Activated gamma-delta T cell treated with anti-CD3 and anti-CD28 coated beads, Interleukin-2, amount 50 U/mL, for 16 hours (primary cell): ENCODE measurements at regions not wholly inside any gene's neighbourhood (a gene's known extent, or its start where the extent isn't known, plus 50 kb on each side); places are given as distances from the start of the nearest gene placed in this dataset.

Experiments used
- DNase-seq: peaks from one replicate; pipeline ENCODE4 v3.0.0-alpha.2; 2020; ENCODE audit warnings: low read depth

DNA sequence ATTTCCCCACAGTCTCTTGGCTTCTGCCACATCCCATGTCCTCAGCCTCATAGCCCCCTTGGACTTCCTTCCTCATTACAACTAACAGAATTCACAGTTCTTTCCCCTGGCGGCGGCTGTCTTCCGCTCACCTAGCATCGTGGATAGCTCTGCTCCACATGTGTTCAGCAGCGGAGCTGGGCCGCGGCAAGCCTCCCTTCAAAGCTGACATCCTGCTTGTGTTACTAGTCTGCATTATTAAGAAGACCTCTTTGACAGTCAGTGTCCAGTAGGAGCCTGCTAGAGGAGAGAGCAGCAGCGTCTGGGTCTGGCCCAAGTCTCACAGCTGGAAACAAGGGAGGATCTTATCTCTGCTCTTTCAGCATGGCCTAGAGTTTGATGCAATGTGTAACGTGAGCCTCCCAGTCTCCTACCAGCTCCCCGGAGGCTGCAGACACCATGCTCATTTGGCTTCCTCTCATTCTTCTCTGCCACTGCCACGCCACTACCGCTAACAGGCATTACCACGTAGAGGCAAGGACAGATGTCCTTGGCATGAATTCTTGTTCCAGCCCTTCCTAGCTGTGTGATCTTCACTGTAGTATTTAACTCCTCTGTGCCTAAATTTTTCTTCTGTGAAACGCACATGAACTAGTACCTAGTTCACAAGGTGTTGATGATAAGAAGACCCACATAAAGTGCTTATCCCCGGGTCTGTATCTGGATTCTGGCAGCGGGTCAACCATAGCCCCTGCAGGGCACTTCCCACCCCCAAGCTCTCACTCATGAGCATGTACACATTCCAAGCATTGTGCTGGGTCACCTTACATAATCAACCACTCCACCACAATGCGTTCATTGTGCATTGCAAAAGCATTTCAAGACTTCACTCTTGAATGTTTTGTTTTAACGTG, 107.1 kb upstream of the BACH2 start:
- DNase-seq = no peak

DNA sequence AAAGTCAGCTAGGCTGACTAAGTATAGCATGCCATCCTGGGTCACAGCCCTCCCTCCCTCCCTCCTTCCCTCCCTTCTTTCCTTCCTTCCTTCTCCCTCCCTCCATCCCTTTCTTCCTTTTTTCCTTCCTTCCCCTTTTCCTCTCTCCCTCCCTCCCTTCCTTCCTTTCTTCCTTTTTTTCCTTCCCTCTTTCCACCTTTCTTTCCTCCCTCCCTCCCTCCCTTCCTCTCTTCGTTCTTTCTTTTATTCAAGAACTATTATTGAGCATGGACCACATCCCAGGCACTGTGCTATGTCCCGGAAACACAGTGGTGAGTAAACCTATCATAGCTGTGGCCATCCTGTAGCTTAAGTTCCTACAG, 106.2 kb upstream of the BACH2 start:
- no peak for DNase-seq

DNA sequence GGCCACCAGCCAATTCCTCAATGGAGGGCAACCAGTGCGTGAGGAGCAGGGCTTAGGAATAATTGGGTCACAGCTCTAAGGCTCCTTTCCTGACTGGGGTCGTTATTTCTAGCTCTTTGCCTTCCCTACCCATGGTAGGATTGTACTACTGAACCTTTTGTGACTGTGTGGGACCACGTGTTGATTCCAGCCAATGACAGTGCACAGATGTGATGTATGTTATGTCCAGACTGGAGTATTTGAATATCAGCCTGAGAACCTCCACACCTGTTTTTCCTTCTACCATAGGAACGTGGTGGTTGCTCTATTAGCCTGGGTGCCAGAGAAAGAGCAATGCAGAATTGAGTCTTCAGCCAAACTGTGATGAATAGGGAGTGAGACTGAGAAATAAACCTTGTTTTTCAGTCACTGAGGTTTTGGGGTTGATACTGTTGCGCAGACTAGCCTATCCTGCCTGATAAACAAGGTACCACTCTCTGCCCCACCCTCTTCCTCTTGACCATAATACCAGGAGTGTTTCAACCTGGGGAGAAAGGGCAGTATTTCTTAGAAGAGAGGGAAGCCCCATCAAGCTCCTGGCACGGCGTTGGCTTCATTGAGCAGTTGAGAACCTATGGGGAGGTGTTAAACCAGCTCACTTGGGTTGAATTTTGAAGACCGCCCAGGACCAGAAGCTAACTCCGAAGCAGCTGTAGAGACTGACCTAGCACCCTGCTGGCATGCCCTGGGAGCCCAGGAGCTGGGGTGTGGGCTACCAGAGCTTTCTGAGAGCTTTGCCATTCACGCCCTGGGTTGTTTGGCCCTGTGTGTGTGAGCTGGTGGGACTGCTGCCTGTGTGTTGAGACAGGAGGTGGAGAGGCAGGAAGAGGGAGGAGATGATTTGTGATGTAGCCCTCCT, 105.5 kb upstream of the BACH2 start:
- DNase-seq = no peak

GRCh38 chr6:90399970-90400369, 103.3 kb upstream of the BACH2 start:
- DNase-seq = no peak

GRCh38 chr6:90397929-90398674, 101.5 kb upstream of the BACH2 start:
- peak; percentile 82 for DNase-seq

DNA sequence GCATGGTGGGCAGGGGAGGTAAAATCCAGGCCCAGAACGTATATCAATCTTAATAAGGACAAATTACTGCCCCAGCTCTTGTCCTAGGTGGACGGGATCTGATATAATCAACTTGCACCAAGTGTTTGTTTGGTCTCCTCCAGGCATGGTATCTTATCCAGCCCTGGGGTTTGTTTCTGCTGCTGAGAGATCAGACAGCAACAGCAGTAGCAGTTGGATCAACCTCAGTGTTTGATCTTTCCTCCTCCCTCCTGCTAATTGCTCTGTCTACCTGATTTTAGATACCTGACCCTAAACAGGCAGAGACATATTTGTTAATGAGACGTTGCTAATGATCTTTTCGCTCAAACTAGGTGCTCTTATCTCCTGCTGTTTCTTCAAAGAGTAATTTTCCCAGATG, 100.4 kb upstream of the BACH2 start:
- DNase-seq = no peak

GRCh38 chr6:90393232-90393884, 96.7 kb upstream of the BACH2 start:
- DNase-seq = peak; percentile 61

DNA sequence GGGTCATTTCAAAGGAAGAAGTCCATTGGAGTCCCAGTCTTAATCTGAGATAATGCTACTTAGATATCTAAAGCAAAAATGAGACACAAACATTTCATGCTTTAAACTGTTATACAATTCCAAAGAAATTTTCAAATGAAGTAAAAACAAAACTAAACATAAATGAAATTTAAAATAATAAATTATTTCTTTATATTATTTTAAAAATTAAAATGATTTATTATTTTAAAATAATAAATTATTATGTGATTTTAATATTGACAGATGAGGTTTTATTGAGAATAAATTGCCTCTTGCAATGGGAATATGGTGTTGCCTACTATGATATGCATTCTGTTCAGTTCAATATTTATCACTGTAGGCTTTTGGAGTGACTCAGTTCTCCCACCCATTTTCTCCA, 93.7 kb upstream of the BACH2 start:
- no peak for DNase-seq

GRCh38 chr6:90388395-90388794, 91.8 kb upstream of the BACH2 start:
- no peak for DNase-seq

GRCh38 chr6:90387826-90388225, 91.2 kb upstream of the BACH2 start:
- no peak for DNase-seq

DNA sequence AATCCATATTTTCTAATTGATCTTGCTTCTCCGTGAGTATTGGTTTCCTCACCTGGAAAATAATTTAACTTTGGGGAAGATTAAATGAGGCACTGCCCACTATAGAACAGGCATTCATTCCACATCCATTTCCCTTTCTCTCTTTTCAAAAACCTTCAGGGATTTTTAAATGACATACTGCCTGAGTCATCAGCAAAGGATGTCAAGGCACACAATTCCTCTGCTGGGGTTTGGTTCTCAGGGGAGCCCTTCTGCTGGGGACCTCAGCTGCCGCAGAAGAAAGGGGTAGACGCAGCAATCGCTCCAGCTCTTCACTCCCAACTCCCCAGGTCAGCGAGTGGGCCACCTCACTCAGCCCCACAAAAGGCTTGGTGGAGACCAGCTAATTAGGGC, 90.7 kb upstream of the BACH2 start:
- no peak for DNase-seq

GRCh38 chr6:90386399-90387382, 90.0 kb upstream of the BACH2 start:
- DNase-seq = no peak

- no peak for DNase-seq
Observed at GRCh38 chr6:90385759-90386313, 89.2 kb upstream of the BACH2 start.

DNA sequence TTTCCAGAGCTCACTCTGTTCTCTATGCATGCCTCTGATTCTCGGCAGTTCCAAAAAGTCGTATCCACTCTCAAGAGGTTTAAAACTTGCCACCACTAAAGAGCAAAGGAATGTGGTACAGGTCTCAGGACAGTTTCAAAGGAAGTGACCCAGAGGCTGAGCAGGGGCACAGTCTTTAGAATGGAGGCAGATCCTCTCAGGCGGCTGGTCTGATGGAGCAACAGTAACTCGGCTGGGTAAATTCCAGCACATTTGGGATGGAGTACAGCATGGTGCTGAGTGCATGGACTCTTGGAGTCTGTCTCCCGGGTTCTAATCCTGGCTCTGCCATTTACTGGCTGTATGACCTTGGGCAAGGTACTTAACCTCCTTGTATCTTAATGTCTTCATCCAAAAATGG, 88.1 kb upstream of the BACH2 start:
- DNase-seq = no peak

DNA sequence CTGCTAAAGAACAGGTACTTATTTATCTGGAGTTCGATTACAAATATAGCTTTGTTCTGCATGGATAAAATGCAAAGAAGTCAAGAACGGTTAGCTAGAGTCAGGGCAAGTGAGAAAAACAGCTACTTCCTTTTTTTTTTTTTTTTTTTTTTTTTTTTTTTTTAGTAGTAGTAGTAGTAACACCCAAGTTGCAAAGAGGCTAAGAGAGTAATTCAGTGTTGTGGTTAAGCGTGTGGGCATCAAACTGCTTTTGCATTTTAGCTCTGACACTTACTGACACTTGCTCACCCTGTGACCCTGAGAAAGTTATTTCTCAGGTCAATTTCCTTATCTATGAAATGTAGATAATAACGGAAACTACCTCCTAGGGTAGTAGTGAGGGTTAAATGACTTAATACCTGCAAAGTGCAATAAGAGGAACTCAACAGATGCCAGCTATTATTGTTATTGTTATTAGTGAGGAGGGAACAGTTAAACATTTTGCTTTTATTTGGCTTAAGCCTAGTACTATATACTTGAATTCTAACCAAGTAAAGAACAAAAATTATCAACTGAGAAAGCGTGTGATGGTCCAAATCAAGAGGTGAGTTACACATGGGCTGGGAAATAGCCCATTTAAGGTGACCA, 86.7 kb upstream of the BACH2 start:
- DNase-seq = no peak

DNA sequence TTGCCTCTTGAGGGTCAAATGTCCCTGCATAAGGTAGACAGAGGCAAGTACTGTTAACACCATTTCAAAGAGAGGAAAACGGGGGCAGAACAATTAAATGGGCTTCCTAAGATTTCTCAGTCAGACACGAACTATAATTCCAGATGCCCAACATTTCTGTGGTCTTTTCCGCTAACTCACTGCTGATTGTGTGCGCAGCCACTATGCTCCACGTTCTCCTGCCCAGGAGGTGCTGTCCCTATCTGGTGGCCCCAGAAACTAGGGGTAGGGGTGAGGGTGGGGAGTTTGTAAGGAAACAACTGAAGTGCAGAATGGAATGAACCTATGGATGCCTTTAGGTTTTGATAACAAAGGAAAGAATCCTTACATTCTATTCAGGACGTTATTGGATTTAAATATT, 86.1 kb upstream of the BACH2 start:
- DNase-seq = no peak

- no peak for DNase-seq
Observed at GRCh38 chr6:90375681-90376439, 79.2 kb upstream of the BACH2 start.

DNA sequence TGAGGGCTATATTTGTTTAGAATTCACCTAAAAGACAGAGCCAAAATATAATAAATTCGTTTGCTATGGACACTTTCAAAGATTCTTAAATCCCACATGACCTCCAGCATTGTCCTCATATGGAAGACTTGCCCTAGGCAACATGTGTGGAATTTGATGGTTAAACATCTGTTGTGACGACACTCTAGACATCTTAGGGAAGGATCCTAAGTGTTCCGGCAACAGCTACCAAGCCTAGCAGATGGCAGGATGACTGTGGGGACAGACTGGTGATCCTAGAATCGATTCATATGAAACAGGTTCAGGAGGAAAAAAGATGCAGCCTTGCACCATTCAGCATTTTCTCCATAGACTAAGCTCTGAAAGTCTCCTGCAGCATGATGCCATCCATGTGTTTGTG, 77.6 kb upstream of the BACH2 start:
- no peak for DNase-seq

DNA sequence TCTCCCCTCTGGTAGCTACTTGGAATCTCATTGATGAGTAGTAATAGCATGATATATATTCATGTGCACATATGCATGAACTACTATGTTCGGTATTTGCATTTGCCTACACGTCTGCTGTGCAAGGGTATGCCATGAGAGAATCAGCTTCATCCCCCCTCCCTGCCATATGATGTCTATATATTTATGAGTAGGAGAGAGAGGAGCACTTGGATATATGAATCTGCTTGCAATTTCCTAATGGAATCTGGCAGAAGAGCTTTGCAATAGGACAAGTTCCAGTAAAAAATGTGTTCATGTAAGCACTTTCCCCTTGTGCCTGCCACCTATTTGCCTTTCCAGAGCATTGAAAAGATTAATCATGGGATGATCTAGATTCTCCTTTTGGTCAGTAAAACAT, 76.2 kb upstream of the BACH2 start:
- DNase-seq = no peak
